ENCODE measurements at regions not wholly inside any gene's neighbourhood (a gene's known extent, or its start where the extent isn't known, plus 50 kb on each side); places are given as distances from the start of the nearest gene placed in this dataset.

GRCh38 chr14:27184427-27184826 is 586.6 kb upstream of the NOVA1 start (continued):
- no peak for TF ChIP-seq ZNF398 (tag by site-specific recombination; IDR thresholded peaks at IDR 0.05)
- TF ChIP-seq ZNF23 (tag by site-specific recombination; IDR thresholded peaks at IDR 0.05; ENCODE audit: borderline replicate concordance) = no peak

GRCh38 chr14:27186048-27186447 is 588.2 kb upstream of the NOVA1 start:
- CTCF ChIA-PET = no interaction called here
- Histone ChIP-seq H3K27ac (ENCODE audit: extremely low read depth, low read depth, low read length) (no peak overlapping the region), H3K4me3 (ENCODE audit: low read depth, low read length) (no peak overlapping the region), H3K4me1 (ENCODE audit: control insufficient read depth, insufficient read depth, low read length) (no peaks in the 10 kb centered on the region), H3K36me3 (ENCODE audit: control insufficient read depth in 2 of 2, insufficient read depth in 1 of 2, low read length in 2 of 2) (no peaks in the 10 kb centered on the region), H3K9me3 (ENCODE audit: control insufficient read depth, insufficient read depth, low read depth, low read length) (no peaks in the 10 kb centered on the region)
- POLR2A ChIA-PET = no interaction called here
- no peak for TF ChIP-seq ZNF600 (tag by site-specific recombination; IDR thresholded peaks at IDR 0.05)
- no peak for TF ChIP-seq TRIM28 (IDR thresholded peaks at IDR 0.05; ENCODE audit: borderline replicate concordance, low read length)
- no peak for TF ChIP-seq KLF7 (tag by site-specific recombination; IDR thresholded peaks at IDR 0.05; ENCODE audit: borderline replicate concordance)
- TF ChIP-seq ZNF791 (tag by site-specific recombination; IDR thresholded peaks at IDR 0.05) = no peak

- ChIA-PET POLR2A (no interaction called here), CTCF (no interaction called here)
- no peaks in the 10 kb centered on the region for H3K4me1 ChIP-seq (ENCODE audit: control insufficient read depth, insufficient read depth, low read length)
- TF ChIP-seq ZNF214 (tag by site-specific recombination; IDR thresholded peaks at IDR 0.05; ENCODE audit: borderline replicate concordance) (no peak), ZNF501 (tag by site-specific recombination; IDR thresholded peaks at IDR 0.05) (no peak), SP2 (tag by site-specific recombination; IDR thresholded peaks at IDR 0.05) (no peak), ZNF202 (tag by site-specific recombination; IDR thresholded peaks at IDR 0.05; ENCODE audit: borderline replicate concordance) (no peak), ZSCAN23 (tag by site-specific recombination; IDR thresholded peaks at IDR 0.05) (no peak), KLF7 (tag by site-specific recombination; IDR thresholded peaks at IDR 0.05; ENCODE audit: borderline replicate concordance) (no peak), ZNF133 (tag by site-specific recombination; IDR thresholded peaks at IDR 0.05) (no peak), ZNF350 (tag by site-specific recombination; IDR thresholded peaks at IDR 0.05) (no peak), ZFHX2 (tag by site-specific recombination; conservative IDR thresholded peaks at IDR 0.05) (no peak), ZNF837 (tag by site-specific recombination; IDR thresholded peaks at IDR 0.05) (no peak), MEIS1 (CRISPR knock-in tag; IDR thresholded peaks at IDR 0.05; ENCODE audit: borderline replicate concordance) (no peak), ZNF266 (tag by site-specific recombination; IDR thresholded peaks at IDR 0.05; ENCODE audit: low read depth) (no peak), ZNF670 (tag by site-specific recombination; IDR thresholded peaks at IDR 0.05; ENCODE audit: low read depth) (no peak), ZBTB26 (tag by site-specific recombination; optimal IDR thresholded peaks at IDR 0.05) (no peak), ZBTB49 (tag by site-specific recombination; IDR thresholded peaks at IDR 0.05; ENCODE audit: low read depth) (no peak), REPIN1 (tag by site-specific recombination; IDR thresholded peaks at IDR 0.05; ENCODE audit: low read depth) (no peak), ZBTB20 (tag by site-specific recombination; IDR thresholded peaks at IDR 0.05) (no peak), ZNF776 (tag by site-specific recombination; IDR thresholded peaks at IDR 0.05; ENCODE audit: borderline replicate concordance) (no peak), ZNF626 (tag by site-specific recombination; IDR thresholded peaks at IDR 0.05) (no peak), SCRT2 (tag by site-specific recombination; IDR thresholded peaks at IDR 0.05) (no peak)
- H3K9me3 ChIP-seq (ENCODE audit: control insufficient read depth, insufficient read depth, low read depth, low read length) = no peaks in the 10 kb centered on the region
- H3K36me3 ChIP-seq (ENCODE audit: control insufficient read depth in 2 of 2, insufficient read depth in 1 of 2, low read length in 2 of 2) = no peaks in the 10 kb centered on the region
- no peak overlapping the region for H3K27ac ChIP-seq (ENCODE audit: extremely low read depth, low read depth, low read length)
- H3K4me3 ChIP-seq (ENCODE audit: low read depth, low read length) = no peak overlapping the region
Observed at GRCh38 chr14:27187136-27187535, 589.3 kb upstream of the NOVA1 start.

Data from HEK293 (cell line).